Testis (tissue), 2 donors: ENCODE measurements at regions not wholly inside any gene's neighbourhood (a gene's known extent, or its start where the extent isn't known, plus 50 kb on each side); places are given as distances from the start of the nearest gene placed in this dataset.

Source experiments
- POLR2A ChIP-seq: fragments of 450-650 bp; IDR thresholded peaks from one replicate; pipeline ENCODE4 v1.6.1; 2017; ENCODE audit warnings: antibody characterized with exemption, mild to moderate bottlenecking, moderate library complexity
- TF ChIP-seq, protein P1 (sequence below), 3 experiments: fragments of 450-650 bp in 2 of 3; fragments of 200-600 bp in 1 of 3; sonication (generic) in 1 of 3; IDR thresholded peaks; one replicate each; pipeline ENCODE4 v1.5.1; 2016 to 2019; ENCODE audit warnings: antibody characterized with exemption in 3 of 3, mild to moderate bottlenecking in 2 of 3, moderate library complexity in 1 of 3

DNA sequence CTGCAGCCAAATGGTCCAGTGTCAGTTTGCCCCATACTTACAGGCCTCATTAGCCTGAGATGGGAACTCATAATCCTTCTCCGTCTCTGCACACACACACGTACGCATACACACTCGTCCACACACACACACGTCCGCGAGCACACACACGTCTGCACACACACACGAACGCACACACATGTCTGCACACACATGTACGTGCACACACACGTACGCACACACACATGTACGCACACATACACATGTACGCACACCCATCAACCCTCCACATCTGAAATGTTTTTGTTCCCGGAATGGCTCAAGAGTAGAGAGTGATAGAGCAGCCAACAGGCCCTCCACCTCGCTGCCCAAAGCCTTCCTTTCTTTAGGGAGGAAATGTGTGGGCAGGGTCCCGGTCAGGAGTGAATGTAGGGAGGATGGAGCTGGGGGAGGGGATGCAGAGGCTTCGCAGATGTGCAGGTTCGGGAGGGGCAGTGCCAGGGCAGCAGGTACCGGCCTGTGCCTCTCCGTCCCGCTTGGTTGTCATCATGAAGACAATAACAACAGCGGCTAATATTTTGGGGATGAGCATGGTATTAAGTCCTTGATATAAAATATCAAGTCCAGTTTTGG is 52.7 kb downstream of the PTGR3 start:
- TF ChIP-seq, protein P1, sequence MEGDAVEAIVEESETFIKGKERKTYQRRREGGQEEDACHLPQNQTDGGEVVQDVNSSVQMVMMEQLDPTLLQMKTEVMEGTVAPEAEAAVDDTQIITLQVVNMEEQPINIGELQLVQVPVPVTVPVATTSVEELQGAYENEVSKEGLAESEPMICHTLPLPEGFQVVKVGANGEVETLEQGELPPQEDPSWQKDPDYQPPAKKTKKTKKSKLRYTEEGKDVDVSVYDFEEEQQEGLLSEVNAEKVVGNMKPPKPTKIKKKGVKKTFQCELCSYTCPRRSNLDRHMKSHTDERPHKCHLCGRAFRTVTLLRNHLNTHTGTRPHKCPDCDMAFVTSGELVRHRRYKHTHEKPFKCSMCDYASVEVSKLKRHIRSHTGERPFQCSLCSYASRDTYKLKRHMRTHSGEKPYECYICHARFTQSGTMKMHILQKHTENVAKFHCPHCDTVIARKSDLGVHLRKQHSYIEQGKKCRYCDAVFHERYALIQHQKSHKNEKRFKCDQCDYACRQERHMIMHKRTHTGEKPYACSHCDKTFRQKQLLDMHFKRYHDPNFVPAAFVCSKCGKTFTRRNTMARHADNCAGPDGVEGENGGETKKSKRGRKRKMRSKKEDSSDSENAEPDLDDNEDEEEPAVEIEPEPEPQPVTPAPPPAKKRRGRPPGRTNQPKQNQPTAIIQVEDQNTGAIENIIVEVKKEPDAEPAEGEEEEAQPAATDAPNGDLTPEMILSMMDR (IDR thresholded peaks at IDR 0.05) = no peak
- no peak for TF ChIP-seq POLR2A
